ENCODE measurements at regions not wholly inside any gene's neighbourhood (a gene's known extent, or its start where the extent isn't known, plus 50 kb on each side); places are given as distances from the start of the nearest gene placed in this dataset.

DNA sequence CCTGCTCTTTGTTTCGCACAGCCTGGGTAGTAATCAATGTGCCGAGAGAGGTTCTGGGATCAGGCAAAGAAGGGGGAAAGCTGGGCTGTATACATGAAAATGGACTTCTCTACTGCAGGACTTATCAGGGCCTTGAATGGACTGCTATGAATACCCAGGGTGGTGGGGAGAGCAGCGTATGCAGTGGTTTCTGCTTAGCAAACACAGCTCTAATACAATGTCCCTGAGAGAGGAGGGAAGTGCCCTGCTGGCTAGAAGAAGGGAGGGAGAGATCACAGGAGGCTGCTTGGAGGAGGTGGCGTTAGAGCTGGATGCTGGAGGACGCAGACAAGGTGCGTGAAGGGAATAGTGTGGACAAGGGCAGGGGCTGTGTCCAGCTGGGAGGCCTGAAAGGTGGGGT is 116.1 kb downstream of the PTPRS start:
- DNase-seq: no peak
- H3K9ac ChIP-seq (ENCODE audit: low read length in 3 of 3): no peak overlapping the region
- peaks cover 3 to 10% (median 6%) of the 10 kb centered on the region in 3 donors for H3K36me3 ChIP-seq (ENCODE audit: control insufficient read depth in 2 of 3, insufficient read depth in 3 of 3, low read length in 3 of 3)
- TF ChIP-seq, protein P1, sequence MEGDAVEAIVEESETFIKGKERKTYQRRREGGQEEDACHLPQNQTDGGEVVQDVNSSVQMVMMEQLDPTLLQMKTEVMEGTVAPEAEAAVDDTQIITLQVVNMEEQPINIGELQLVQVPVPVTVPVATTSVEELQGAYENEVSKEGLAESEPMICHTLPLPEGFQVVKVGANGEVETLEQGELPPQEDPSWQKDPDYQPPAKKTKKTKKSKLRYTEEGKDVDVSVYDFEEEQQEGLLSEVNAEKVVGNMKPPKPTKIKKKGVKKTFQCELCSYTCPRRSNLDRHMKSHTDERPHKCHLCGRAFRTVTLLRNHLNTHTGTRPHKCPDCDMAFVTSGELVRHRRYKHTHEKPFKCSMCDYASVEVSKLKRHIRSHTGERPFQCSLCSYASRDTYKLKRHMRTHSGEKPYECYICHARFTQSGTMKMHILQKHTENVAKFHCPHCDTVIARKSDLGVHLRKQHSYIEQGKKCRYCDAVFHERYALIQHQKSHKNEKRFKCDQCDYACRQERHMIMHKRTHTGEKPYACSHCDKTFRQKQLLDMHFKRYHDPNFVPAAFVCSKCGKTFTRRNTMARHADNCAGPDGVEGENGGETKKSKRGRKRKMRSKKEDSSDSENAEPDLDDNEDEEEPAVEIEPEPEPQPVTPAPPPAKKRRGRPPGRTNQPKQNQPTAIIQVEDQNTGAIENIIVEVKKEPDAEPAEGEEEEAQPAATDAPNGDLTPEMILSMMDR (IDR thresholded peaks at IDR 0.05; ENCODE audit: borderline replicate concordance, extremely low read depth, insufficient read depth): no peak
- H3K4me3 ChIP-seq (ENCODE audit: low read length in 3 of 3): no peak overlapping the region
- H3K4me1 ChIP-seq (ENCODE audit: control insufficient read depth in 2 of 3, insufficient read depth in 2 of 3, low read depth in 1 of 3, low read length in 3 of 3): no peaks in the 10 kb centered on the region
- no peaks in the 10 kb centered on the region for H3K9me3 ChIP-seq (ENCODE audit: control insufficient read depth in 2 of 3, insufficient read depth in 1 of 3, low read length in 3 of 3)
- H3K27me3 ChIP-seq (ENCODE audit: control insufficient read depth, insufficient read depth, low read length): no peaks in the 10 kb centered on the region
- no peak for FAIRE-seq
- no peak overlapping the region for H3K27ac ChIP-seq (ENCODE audit: low read depth in 2 of 2, low read length in 2 of 2)
- intact Hi-C loops (cut with DNase I): no loop called here

DNA sequence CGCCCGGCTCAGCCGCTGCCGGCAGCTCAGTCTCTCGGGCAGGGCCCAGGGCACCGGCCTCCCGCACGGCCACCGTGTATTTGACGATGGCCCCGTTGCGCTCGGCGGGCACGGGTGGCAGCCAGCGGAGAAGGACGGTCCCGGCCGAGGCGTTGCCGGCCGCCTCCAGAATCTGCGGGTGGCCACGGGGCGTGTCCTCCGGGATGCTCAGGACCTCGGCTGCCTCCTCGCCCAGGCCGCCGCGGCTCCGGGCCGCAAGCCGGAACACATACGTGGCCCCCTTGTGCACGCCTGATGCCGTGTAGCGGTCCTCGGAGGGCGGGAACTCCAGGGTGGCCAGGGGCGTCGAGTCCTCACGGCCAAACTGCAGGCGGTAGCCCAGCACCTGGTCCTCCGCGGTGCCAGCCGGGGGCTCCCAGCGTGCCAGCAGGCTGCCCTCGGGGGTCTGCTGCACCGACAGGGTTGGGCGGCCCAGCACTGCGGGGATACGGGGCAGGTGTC is 117.7 kb downstream of the PTPRS start:
- H3K4me1 ChIP-seq (ENCODE audit: control insufficient read depth in 2 of 3, insufficient read depth in 2 of 3, low read depth in 1 of 3, low read length in 3 of 3): no peaks in the 10 kb centered on the region
- no peak overlapping the region for H3K4me3 ChIP-seq (ENCODE audit: low read length in 3 of 3)
- peaks cover 6 to 24% (median 16%) of the 10 kb centered on the region in 3 donors for H3K36me3 ChIP-seq (ENCODE audit: control insufficient read depth in 2 of 3, insufficient read depth in 3 of 3, low read length in 3 of 3)
- H3K27ac ChIP-seq (ENCODE audit: low read depth in 2 of 2, low read length in 2 of 2): no peak overlapping the region
- TF ChIP-seq, protein P1 (IDR thresholded peaks at IDR 0.05; ENCODE audit: borderline replicate concordance, extremely low read depth, insufficient read depth): no peak
- H3K27me3 ChIP-seq (ENCODE audit: control insufficient read depth, insufficient read depth, low read length): no peaks in the 10 kb centered on the region
- DNase-seq (no peak), FAIRE-seq (no peak)
- H3K9me3 ChIP-seq (ENCODE audit: control insufficient read depth in 2 of 3, insufficient read depth in 1 of 3, low read length in 3 of 3): no peaks in the 10 kb centered on the region
- intact Hi-C loops (cut with DNase I): no loop called here
- H3K9ac ChIP-seq (ENCODE audit: low read length in 3 of 3): no peak overlapping the region

GRCh38 chr19:5222178-5222577 is 118.4 kb downstream of the PTPRS start:
- peaks cover 11 to 31% (median 19%) of the 10 kb centered on the region in 3 donors for H3K36me3 ChIP-seq (ENCODE audit: control insufficient read depth in 2 of 3, insufficient read depth in 3 of 3, low read length in 3 of 3)
- intact Hi-C loops (cut with DNase I): no loop called here
- H3K4me1 ChIP-seq (ENCODE audit: control insufficient read depth in 2 of 3, insufficient read depth in 2 of 3, low read depth in 1 of 3, low read length in 3 of 3): no peaks in the 10 kb centered on the region
- no peak overlapping the region for H3K27ac ChIP-seq (ENCODE audit: low read depth in 2 of 2, low read length in 2 of 2)
- TF ChIP-seq, protein P1 (IDR thresholded peaks at IDR 0.05; ENCODE audit: borderline replicate concordance, extremely low read depth, insufficient read depth): no peak
- DNase-seq (no peak), FAIRE-seq (no peak)
- H3K9me3 ChIP-seq (ENCODE audit: control insufficient read depth in 2 of 3, insufficient read depth in 1 of 3, low read length in 3 of 3): no peaks in the 10 kb centered on the region
- no peak overlapping the region for H3K9ac ChIP-seq (ENCODE audit: low read length in 3 of 3)
- no peaks in the 10 kb centered on the region for H3K27me3 ChIP-seq (ENCODE audit: control insufficient read depth, insufficient read depth, low read length)
- H3K4me3 ChIP-seq (ENCODE audit: low read length in 3 of 3): no peak overlapping the region

GRCh38 chr19:5220866-5221265 is 119.7 kb downstream of the PTPRS start:
- TF ChIP-seq, protein P1 (IDR thresholded peaks at IDR 0.05; ENCODE audit: borderline replicate concordance, extremely low read depth, insufficient read depth): no peak
- DNase-seq (no peak), FAIRE-seq (no peak)
- Histone ChIP-seq H3K9me3 (ENCODE audit: control insufficient read depth in 2 of 3, insufficient read depth in 1 of 3, low read length in 3 of 3) (no peaks in the 10 kb centered on the region), H3K27me3 (ENCODE audit: control insufficient read depth, insufficient read depth, low read length) (no peaks in the 10 kb centered on the region), H3K9ac (ENCODE audit: low read length in 3 of 3) (no peak overlapping the region), H3K36me3 (ENCODE audit: control insufficient read depth in 2 of 3, insufficient read depth in 3 of 3, low read length in 3 of 3) (peaks cover 14 to 40% (median 26%) of the 10 kb centered on the region in 3 donors), H3K4me1 (ENCODE audit: control insufficient read depth in 2 of 3, insufficient read depth in 2 of 3, low read depth in 1 of 3, low read length in 3 of 3) (no peaks in the 10 kb centered on the region), H3K27ac (ENCODE audit: low read depth in 2 of 2, low read length in 2 of 2) (no peak overlapping the region), H3K4me3 (ENCODE audit: low read length in 3 of 3) (no peak overlapping the region)
- intact Hi-C loops (cut with DNase I): no loop called here
